Nephron progenitor cell (in vitro differentiated cells): ENCODE measurements at regions not wholly inside any gene's neighbourhood (a gene's known extent, or its start where the extent isn't known, plus 50 kb on each side); places are given as distances from the start of the nearest gene placed in this dataset.

ENCODE experiments used
- DNase-seq: peaks from one replicate; pipeline ENCODE4 v3.0.0; 2021
- H3K27ac Mint-ChIP-seq: 2 replicates; pipeline ENCODE4 v1.8.0; 2021; ENCODE audit warnings: mild to moderate bottlenecking, moderate library complexity, mixed read lengths
- H3K27me3 Mint-ChIP-seq: 2 replicates; pipeline ENCODE4 v1.8.0; 2021; ENCODE audit warnings: mild to moderate bottlenecking, low read depth, mixed read lengths; ENCODE audit not compliant: poor library complexity
- H3K36me3 Mint-ChIP-seq: 2 replicates; pipeline ENCODE4 v1.8.0; 2021; ENCODE audit warnings: low read depth, mixed read lengths
- H3K4me1 Mint-ChIP-seq: 2 replicates; pipeline ENCODE4 v1.8.0; 2021; ENCODE audit warnings: mixed read lengths
- H3K4me3 Mint-ChIP-seq: 2 replicates; pipeline ENCODE4 v1.8.0; 2021; ENCODE audit warnings: mild to moderate bottlenecking, moderate library complexity, mixed read lengths
- H3K9me3 Mint-ChIP-seq: 2 replicates; pipeline ENCODE4 v1.8.0; 2021; ENCODE audit warnings: mild to moderate bottlenecking, moderate library complexity, mixed read lengths
- TF ChIP-seq, protein P1 (sequence below): fragments of 200-600 bp; sonication (generic); IDR thresholded peaks from 2 replicates; pipeline ENCODE4 v1.5.0; 2021; ENCODE audit warnings: antibody characterized with exemption

DNA sequence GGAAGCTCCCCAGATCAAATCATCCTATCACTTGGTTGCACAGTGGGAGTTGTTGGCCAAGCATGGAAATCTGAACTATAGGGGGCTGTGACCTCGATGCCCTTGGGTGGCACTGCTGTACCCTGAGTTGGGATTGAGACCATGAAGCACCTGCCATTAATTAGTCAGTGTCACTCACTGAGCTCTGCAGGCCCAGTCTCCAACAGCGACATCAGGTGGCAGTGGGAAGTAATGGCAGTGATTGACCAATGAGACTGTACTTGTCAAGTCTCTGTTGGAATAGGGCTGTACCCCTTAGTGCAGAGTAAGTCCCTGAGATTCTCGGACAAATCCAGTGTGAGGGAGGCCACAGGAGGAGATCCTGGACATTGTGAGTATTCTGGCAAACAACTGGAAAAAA, 118.0 kb upstream of the RPL38 start:
- no peak for DNase-seq
- no peaks in the 10 kb centered on the region for H3K36me3 Mint-ChIP-seq
- H3K4me3 Mint-ChIP-seq = no peak overlapping the region
- no peaks in the 10 kb centered on the region for H3K4me1 Mint-ChIP-seq
- peaks cover 13% of the 10 kb centered on the region for H3K27me3 Mint-ChIP-seq
- TF ChIP-seq, protein P1, sequence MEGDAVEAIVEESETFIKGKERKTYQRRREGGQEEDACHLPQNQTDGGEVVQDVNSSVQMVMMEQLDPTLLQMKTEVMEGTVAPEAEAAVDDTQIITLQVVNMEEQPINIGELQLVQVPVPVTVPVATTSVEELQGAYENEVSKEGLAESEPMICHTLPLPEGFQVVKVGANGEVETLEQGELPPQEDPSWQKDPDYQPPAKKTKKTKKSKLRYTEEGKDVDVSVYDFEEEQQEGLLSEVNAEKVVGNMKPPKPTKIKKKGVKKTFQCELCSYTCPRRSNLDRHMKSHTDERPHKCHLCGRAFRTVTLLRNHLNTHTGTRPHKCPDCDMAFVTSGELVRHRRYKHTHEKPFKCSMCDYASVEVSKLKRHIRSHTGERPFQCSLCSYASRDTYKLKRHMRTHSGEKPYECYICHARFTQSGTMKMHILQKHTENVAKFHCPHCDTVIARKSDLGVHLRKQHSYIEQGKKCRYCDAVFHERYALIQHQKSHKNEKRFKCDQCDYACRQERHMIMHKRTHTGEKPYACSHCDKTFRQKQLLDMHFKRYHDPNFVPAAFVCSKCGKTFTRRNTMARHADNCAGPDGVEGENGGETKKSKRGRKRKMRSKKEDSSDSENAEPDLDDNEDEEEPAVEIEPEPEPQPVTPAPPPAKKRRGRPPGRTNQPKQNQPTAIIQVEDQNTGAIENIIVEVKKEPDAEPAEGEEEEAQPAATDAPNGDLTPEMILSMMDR = peak; percentile 15
- no peak overlapping the region for H3K27ac Mint-ChIP-seq
- H3K9me3 Mint-ChIP-seq = peaks cover 12% of the 10 kb centered on the region

DNA sequence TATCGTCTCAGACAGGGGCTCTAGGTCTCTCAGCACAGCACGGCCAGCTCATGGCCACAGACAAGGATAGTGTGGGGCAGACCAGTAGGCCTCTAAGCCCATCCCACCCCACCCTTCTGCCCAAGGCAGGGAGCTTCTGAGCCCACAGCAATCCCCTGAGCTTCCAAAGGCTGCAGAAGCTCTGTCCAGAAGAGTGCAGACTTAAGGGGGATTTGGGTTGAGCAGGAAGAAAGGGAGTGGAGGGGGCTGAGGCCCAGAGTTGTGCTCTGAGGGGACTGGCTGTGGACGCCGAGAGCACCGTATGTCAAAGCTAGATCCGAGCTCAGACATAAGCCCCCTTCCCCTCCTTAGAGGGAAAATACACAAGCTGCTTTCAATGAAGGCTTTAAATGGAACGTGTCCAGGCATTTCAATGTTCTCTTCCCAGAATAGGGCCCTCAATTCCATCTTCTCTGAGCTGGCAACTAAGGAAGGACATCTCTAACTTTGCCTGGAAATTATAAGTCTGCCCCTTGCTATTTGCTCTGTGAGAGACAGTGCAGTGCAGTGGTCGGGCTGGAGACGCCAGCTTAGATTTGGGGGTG, 116.4 kb upstream of the RPL38 start:
- H3K9me3 Mint-ChIP-seq = peaks cover 26% of the 10 kb centered on the region
- no peaks in the 10 kb centered on the region for H3K4me1 Mint-ChIP-seq
- H3K27ac Mint-ChIP-seq = no peak overlapping the region
- H3K4me3 Mint-ChIP-seq = no peak overlapping the region
- TF ChIP-seq, protein P1 = no peak
- no peak for DNase-seq
- no peaks in the 10 kb centered on the region for H3K36me3 Mint-ChIP-seq
- peaks cover 13% of the 10 kb centered on the region for H3K27me3 Mint-ChIP-seq

DNA sequence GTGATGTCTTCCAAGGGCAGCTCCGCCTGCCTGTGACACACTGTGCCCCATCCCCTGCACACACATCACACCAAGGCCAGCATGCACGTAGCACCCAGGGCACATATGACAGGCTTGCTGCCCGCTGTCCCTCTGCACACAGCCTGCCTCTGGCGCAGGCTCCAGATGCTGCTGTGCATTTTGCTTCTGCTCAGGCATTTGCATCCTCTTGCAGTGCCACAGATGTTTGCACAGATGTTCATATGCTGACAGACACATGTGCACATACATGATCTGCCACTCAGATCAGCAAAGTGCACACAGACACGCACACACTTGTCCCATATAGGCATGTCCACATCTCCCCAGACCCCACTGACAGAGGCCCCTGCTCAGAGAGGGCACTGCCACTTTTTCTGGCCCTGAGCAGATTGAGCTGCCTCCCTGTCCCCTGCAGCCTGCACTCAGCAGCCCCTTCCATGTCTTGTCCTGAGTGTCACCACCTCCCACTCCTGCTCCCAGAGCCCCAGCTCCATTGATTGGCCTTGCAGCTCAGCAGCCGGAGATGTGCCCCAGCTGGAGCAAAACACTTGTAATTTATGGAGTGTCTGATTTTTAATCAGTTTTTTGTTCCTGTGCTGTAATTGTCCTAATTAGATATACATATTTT, 115.1 kb upstream of the RPL38 start:
- Mint-ChIP-seq H3K27ac (peak overlapping the region; percentile 29), H3K4me1 (no peaks in the 10 kb centered on the region), H3K36me3 (no peaks in the 10 kb centered on the region), H3K9me3 (peaks cover 38% of the 10 kb centered on the region), H3K4me3 (no peak overlapping the region), H3K27me3 (peaks cover 7% of the 10 kb centered on the region)
- DNase-seq = no peak
- TF ChIP-seq, protein P1 = no peak

DNA sequence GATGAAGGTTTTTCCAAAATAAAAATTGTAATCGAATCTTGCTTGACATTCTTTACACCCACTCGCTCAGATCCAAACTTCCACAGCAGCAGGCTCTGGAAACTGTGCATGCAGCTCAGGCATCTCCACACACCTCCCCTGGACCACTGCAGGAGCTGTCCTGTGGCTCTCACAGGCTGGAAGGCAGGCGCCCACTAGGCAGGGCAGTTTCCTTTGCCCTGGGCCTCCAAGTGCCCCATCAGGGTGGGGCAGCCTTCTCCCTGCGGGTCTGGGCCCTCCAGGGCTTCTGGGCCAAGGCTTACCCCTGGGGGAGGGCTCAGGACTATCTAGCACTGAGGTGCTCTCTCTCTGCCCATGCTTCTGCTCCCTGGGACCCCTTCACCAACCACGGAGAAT, 114.5 kb upstream of the RPL38 start:
- Mint-ChIP-seq H3K4me3 (no peak overlapping the region), H3K36me3 (peaks cover 4% of the 10 kb centered on the region), H3K27me3 (peaks cover 7% of the 10 kb centered on the region), H3K27ac (no peak overlapping the region), H3K9me3 (peaks cover 43% of the 10 kb centered on the region), H3K4me1 (no peaks in the 10 kb centered on the region)
- no peak for DNase-seq
- TF ChIP-seq, protein P1 = no peak

DNA sequence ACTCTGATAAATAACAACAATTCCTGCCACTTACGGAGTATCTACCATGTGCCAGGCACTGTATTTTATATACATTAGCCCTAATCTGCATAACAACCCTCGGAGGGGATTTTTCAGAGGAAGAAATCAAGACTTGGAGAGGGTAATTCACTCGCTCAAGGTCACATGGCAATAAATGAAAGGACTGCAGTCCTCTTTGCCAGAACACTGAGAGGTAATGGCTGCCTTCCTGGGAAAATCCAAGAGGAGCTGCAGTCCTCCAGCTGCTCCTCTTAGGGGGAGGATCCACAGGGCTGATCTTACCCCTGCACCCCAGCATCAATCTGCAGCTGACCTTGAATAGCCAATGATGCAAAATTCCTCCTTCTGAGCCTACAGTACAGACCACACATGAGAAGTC, 114.1 kb upstream of the RPL38 start:
- Mint-ChIP-seq H3K4me1 (no peaks in the 10 kb centered on the region), H3K36me3 (peaks cover 5% of the 10 kb centered on the region), H3K27me3 (peaks cover 9% of the 10 kb centered on the region), H3K27ac (no peak overlapping the region), H3K4me3 (no peak overlapping the region), H3K9me3 (peaks cover 43% of the 10 kb centered on the region)
- DNase-seq = no peak
- TF ChIP-seq, protein P1 = no peak
